ENCODE measurements at regions not wholly inside any gene's neighbourhood (a gene's known extent, or its start where the extent isn't known, plus 50 kb on each side); places are given as distances from the start of the nearest gene placed in this dataset.

DNA sequence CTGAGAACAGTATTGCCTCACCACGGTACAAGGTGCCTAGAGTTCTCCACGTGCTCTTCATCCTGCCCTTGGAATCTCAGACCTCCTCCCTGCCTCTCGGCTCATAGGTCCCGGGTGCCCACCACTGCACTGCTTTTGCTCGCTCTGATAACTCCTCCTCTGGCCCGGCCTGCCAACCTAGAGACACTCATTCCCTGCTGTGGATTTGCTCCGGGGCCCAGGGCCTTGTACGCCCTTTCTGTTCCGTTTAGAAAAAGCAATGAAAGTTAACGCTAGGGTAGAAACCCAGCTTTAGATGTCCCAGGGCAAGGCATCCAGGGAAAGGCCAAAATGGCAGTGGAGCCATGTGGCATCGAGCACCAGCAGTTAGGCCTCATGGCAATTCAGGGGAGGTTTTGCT is 253.9 kb downstream of the VAPA start:
- TF ChIP-seq, protein P1, sequence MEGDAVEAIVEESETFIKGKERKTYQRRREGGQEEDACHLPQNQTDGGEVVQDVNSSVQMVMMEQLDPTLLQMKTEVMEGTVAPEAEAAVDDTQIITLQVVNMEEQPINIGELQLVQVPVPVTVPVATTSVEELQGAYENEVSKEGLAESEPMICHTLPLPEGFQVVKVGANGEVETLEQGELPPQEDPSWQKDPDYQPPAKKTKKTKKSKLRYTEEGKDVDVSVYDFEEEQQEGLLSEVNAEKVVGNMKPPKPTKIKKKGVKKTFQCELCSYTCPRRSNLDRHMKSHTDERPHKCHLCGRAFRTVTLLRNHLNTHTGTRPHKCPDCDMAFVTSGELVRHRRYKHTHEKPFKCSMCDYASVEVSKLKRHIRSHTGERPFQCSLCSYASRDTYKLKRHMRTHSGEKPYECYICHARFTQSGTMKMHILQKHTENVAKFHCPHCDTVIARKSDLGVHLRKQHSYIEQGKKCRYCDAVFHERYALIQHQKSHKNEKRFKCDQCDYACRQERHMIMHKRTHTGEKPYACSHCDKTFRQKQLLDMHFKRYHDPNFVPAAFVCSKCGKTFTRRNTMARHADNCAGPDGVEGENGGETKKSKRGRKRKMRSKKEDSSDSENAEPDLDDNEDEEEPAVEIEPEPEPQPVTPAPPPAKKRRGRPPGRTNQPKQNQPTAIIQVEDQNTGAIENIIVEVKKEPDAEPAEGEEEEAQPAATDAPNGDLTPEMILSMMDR (IDR thresholded peaks at IDR 0.05): no peak
- TF ChIP-seq POLR2A (IDR thresholded peaks at IDR 0.05): no peak
